ENCODE measurements at regions not wholly inside any gene's neighbourhood (a gene's known extent, or its start where the extent isn't known, plus 50 kb on each side); places are given as distances from the start of the nearest gene placed in this dataset.

DNA sequence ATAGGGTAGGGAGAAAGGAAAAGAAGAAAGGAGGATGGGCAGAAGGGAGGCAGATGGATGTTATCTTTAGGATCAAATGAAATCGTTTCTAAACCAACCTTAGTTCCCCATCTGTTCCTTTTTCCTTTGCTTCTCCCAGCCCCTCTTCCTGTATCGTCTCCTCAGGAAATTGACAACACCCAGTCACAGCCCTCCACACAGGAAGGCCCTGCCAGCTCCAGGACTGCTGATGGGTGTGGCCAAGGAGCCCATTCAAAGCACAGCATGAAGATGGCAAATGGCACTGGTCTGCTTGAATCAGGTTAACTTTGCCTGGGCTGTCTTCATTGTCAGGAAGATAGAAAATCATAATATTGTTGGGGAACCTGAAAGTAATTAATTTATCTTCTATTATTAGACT, 164.8 kb downstream of the C11orf87 start:
- TF ChIP-seq, protein P1, sequence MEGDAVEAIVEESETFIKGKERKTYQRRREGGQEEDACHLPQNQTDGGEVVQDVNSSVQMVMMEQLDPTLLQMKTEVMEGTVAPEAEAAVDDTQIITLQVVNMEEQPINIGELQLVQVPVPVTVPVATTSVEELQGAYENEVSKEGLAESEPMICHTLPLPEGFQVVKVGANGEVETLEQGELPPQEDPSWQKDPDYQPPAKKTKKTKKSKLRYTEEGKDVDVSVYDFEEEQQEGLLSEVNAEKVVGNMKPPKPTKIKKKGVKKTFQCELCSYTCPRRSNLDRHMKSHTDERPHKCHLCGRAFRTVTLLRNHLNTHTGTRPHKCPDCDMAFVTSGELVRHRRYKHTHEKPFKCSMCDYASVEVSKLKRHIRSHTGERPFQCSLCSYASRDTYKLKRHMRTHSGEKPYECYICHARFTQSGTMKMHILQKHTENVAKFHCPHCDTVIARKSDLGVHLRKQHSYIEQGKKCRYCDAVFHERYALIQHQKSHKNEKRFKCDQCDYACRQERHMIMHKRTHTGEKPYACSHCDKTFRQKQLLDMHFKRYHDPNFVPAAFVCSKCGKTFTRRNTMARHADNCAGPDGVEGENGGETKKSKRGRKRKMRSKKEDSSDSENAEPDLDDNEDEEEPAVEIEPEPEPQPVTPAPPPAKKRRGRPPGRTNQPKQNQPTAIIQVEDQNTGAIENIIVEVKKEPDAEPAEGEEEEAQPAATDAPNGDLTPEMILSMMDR (optimal IDR thresholded peaks at IDR 0.05 in 1 of 3, IDR thresholded peaks at IDR 0.05 in 1 of 3, conservative IDR thresholded peaks at IDR 0.05 in 1 of 3; ENCODE audit: extremely low read depth in 1 of 3, insufficient read depth in 2 of 3, low read length in 3 of 3), result no peak
- no peak for TF ChIP-seq EZH2 (IDR thresholded peaks at IDR 0.05; ENCODE audit: low read length)
